Lower leg skin (tissue), 3 donors: ENCODE measurements at regions not wholly inside any gene's neighbourhood (a gene's known extent, or its start where the extent isn't known, plus 50 kb on each side); places are given as distances from the start of the nearest gene placed in this dataset.

ENCODE experiments used
- CTCF ChIP-seq, 3 donors: fragments of 450-650 bp; IDR thresholded peaks; one replicate each; pipeline ENCODE4 v1.5.1; 2016; ENCODE audit warnings: antibody characterized with exemption in 3 of 3, mild to moderate bottlenecking in 3 of 3, moderate library complexity in 2 of 3
- POLR2A ChIP-seq, 2 donors: fragments of 450-650 bp; IDR thresholded peaks; one replicate each; pipeline ENCODE4 v1.6.1; 2016 to 2017; ENCODE audit warnings: antibody characterized with exemption in 2 of 2, mild to moderate bottlenecking in 1 of 2, moderate library complexity in 1 of 2

GRCh38 chr10:65550761-65551160 is 1375.1 kb upstream of the LRRTM3 start:
- TF ChIP-seq CTCF (IDR thresholded peaks at IDR 0.05) (no peak), POLR2A (IDR thresholded peaks at IDR 0.05) (no peak)
